ENCODE measurements at regions not wholly inside any gene's neighbourhood (a gene's known extent, or its start where the extent isn't known, plus 50 kb on each side); places are given as distances from the start of the nearest gene placed in this dataset.

DNA sequence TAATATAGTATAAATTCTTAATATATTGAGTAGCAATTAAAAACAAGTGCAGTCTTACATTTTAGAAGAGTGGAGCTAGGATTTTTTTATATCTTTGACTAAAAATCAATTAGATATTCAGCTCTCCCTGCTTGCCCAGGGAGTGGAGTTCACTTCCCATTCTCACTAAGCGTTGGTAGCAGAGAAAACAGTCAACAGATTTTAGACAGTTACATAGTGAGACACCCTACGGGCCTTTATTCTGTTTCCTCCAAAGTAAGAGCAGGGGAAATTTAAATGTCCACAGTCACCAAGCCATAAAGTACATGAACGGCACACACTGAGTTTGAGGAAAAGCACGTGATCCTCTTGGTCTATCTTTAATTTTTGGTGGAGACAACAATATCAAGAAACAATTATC, 131.6 kb upstream of the PLEKHG7 start:
- H3K9me3 ChIP-seq (ENCODE audit: low read depth, low read length, poor library complexity, severe bottlenecking): no peaks in the 10 kb centered on the region
- no peak overlapping the region for H3K27ac ChIP-seq (ENCODE audit: low read depth, low read length, poor library complexity, severe bottlenecking)
- no peaks in the 10 kb centered on the region for H3K36me3 ChIP-seq (ENCODE audit: insufficient read depth, low read length, poor library complexity, severe bottlenecking)
- intact Hi-C loops (cut with micrococcal nuclease; ENCODE audit: unreplicated experiment): loop anchor here (2.0 to 5.0 kb wide), 4 partner anchors 81 to 994 kb away; no protein-coding TSS in a partner anchor
- no peak overlapping the region for H3K4me3 ChIP-seq (ENCODE audit: low read depth, low read length, poor library complexity, severe bottlenecking)
- DNase-seq (ENCODE audit: low spot score): no peak
- BruUV-seq (replicated peaks): no TSS peak
- no peaks in the 10 kb centered on the region for H3K4me1 ChIP-seq (ENCODE audit: insufficient read depth, low read length, poor library complexity, severe bottlenecking)
- ChIA-PET CTCF (interaction anchor here (1.4 kb wide), 1 partner anchor 1189 kb away, joined by 9 read pairs; no protein-coding TSS in a partner anchor), POLR2A (ENCODE audit: low non-redundant PET) (no interaction called here)
- H3K27me3 ChIP-seq (replicated peaks; ENCODE audit: insufficient read depth, low read depth, low read length, poor library complexity): no peaks in the 10 kb centered on the region
- no peak for TF ChIP-seq EZH2 (IDR thresholded peaks at IDR 0.05; ENCODE audit: borderline replicate concordance, low read depth, low read length, poor library complexity, severe bottlenecking)
- TF ChIP-seq, protein P1, sequence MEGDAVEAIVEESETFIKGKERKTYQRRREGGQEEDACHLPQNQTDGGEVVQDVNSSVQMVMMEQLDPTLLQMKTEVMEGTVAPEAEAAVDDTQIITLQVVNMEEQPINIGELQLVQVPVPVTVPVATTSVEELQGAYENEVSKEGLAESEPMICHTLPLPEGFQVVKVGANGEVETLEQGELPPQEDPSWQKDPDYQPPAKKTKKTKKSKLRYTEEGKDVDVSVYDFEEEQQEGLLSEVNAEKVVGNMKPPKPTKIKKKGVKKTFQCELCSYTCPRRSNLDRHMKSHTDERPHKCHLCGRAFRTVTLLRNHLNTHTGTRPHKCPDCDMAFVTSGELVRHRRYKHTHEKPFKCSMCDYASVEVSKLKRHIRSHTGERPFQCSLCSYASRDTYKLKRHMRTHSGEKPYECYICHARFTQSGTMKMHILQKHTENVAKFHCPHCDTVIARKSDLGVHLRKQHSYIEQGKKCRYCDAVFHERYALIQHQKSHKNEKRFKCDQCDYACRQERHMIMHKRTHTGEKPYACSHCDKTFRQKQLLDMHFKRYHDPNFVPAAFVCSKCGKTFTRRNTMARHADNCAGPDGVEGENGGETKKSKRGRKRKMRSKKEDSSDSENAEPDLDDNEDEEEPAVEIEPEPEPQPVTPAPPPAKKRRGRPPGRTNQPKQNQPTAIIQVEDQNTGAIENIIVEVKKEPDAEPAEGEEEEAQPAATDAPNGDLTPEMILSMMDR (conservative IDR thresholded peaks at IDR 0.05; ENCODE audit: low read depth, low read length): no peak

DNA sequence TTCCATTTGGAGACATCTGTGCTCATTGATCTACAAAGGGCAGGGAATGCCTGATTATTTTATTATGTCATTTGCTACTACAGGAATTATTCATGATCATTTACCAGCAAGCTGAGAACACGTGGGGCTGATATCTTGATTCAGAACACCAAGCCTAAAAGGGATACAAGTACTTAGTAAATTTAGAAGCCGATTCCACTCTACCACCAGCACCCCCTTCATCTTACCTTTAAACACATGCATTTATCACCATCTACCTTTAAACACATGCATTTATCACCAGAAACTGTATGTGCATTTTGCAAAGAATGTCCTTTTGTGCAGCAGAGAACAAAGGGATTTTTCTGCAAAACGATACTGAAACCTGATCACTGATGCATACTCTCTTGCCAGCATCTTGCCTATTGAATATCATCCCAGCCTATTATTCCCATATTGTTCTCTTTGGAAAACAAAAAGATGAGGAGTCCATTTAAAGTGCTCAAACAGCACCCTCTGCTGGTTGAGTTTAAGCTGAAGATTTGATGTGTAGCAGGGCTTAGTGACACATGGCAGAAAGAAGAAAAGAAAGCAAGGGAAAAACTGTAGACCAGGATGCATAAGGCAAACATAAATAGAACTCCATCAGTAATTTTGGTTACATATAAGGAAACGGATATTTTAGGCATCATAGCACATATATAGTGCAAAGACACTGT, 132.6 kb upstream of the PLEKHG7 start:
- TF ChIP-seq, protein P1 (conservative IDR thresholded peaks at IDR 0.05; ENCODE audit: low read depth, low read length): peak; percentile 85
- TF ChIP-seq EZH2 (IDR thresholded peaks at IDR 0.05; ENCODE audit: borderline replicate concordance, low read depth, low read length, poor library complexity, severe bottlenecking): no peak
- Histone ChIP-seq H3K27ac (ENCODE audit: low read depth, low read length, poor library complexity, severe bottlenecking) (no peak overlapping the region), H3K27me3 (replicated peaks; ENCODE audit: insufficient read depth, low read depth, low read length, poor library complexity) (no peaks in the 10 kb centered on the region), H3K4me1 (ENCODE audit: insufficient read depth, low read length, poor library complexity, severe bottlenecking) (no peaks in the 10 kb centered on the region), H3K36me3 (ENCODE audit: insufficient read depth, low read length, poor library complexity, severe bottlenecking) (no peaks in the 10 kb centered on the region), H3K4me3 (ENCODE audit: low read depth, low read length, poor library complexity, severe bottlenecking) (no peak overlapping the region), H3K9me3 (ENCODE audit: low read depth, low read length, poor library complexity, severe bottlenecking) (no peaks in the 10 kb centered on the region)
- no TSS peak for BruUV-seq (replicated peaks)
- DNase-seq (ENCODE audit: low spot score): peak; percentile 87
- POLR2A ChIA-PET (ENCODE audit: low non-redundant PET): no interaction called here
- CTCF ChIA-PET: interaction anchor here (1.0 to 1.4 kb wide), 2 partner anchors 759 to 1188 kb away, joined by 6 to 9 read pairs; no protein-coding TSS in a partner anchor
- intact Hi-C loops (cut with micrococcal nuclease; ENCODE audit: unreplicated experiment): loop anchor here (1.0 to 5.0 kb wide), 5 partner anchors 82 to 1188 kb away; no protein-coding TSS in a partner anchor

DNA sequence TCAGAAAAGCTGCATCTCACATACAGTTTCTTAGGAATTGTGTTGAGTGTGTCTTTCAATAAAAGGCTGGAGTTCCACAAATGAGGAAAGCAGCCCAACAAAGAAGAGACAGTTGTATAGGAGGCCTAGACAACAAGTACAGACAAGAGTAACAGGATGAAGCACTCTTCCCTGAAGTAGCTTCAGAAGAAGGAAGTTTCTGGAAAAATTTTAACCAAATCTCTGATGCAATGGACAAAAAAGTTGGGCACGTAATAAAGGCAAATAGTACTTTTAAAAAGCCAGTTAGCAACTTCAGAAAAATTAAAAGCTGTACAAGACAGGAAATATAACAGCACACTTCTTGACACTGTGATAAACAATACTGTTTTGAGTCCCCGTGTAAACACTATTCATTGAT, 134.1 kb upstream of the PLEKHG7 start:
- Histone ChIP-seq H3K27ac (ENCODE audit: low read depth, low read length, poor library complexity, severe bottlenecking) (no peak overlapping the region), H3K27me3 (replicated peaks; ENCODE audit: insufficient read depth, low read depth, low read length, poor library complexity) (no peaks in the 10 kb centered on the region), H3K36me3 (ENCODE audit: insufficient read depth, low read length, poor library complexity, severe bottlenecking) (no peaks in the 10 kb centered on the region), H3K4me1 (ENCODE audit: insufficient read depth, low read length, poor library complexity, severe bottlenecking) (no peaks in the 10 kb centered on the region), H3K9me3 (ENCODE audit: low read depth, low read length, poor library complexity, severe bottlenecking) (no peaks in the 10 kb centered on the region), H3K4me3 (ENCODE audit: low read depth, low read length, poor library complexity, severe bottlenecking) (no peak overlapping the region)
- no TSS peak for BruUV-seq (replicated peaks)
- intact Hi-C loops (cut with micrococcal nuclease; ENCODE audit: unreplicated experiment): no loop called here
- TF ChIP-seq EZH2 (IDR thresholded peaks at IDR 0.05; ENCODE audit: borderline replicate concordance, low read depth, low read length, poor library complexity, severe bottlenecking): no peak
- TF ChIP-seq, protein P1 (conservative IDR thresholded peaks at IDR 0.05; ENCODE audit: low read depth, low read length): no peak
- ChIA-PET POLR2A (ENCODE audit: low non-redundant PET) (no interaction called here), CTCF (interaction anchor here (1.3 kb wide), 1 partner anchor 1187 kb away, joined by 4 read pairs; no protein-coding TSS in a partner anchor)
- no peak for DNase-seq (ENCODE audit: low spot score)

Data from A673 (cell line).